Caco-2 (cell line): ENCODE measurements at regions not wholly inside any gene's neighbourhood (a gene's known extent, or its start where the extent isn't known, plus 50 kb on each side); places are given as distances from the start of the nearest gene placed in this dataset.
"Not testable (repeated sequence)": the region's sequence is repeated elsewhere in the genome, so short reads cannot be mapped to it uniquely, and the experiment has no call there.

Source experiments
- BruUV-seq: library from RNA; stranded (reverse); fragments of 400-500 nt; replicated peaks from 2 replicates; lab custom pipeline; 2021; lab: Mats Ljungman, UMichigan
- CTCF ChIA-PET: fragments of 300-600 bp; sonication (Branson Sonifier 250); formaldehyde crosslinking; loops from one replicate; lab custom pipeline; 2022; ENCODE audit warnings: antibody characterized with exemption; lab: Charles Lee
- POLR2A ChIA-PET: fragments of 300-600 bp; sonication (Branson Sonifier 250); formaldehyde crosslinking; loops from one replicate; lab custom pipeline; 2022; ENCODE audit warnings: antibody characterized with exemption; lab: Charles Lee
- DNase-seq, 2 experiments: peaks; one replicate each; pipeline versions ENCODE4 v3.0.0 to v3.0.0-alpha.2; 2020 to 2022
- H3K27me3 ChIP-seq: replicated peaks from 2 replicates; pipeline ENCODE4 v1.6.0; 2011; ENCODE audit warnings: low read length; ENCODE audit not compliant: control insufficient read depth, insufficient read depth
- H3K36me3 ChIP-seq: 2 replicates; pipeline ENCODE4 v1.5.1; 2011; ENCODE audit warnings: low read length; ENCODE audit not compliant: control insufficient read depth, insufficient read depth
- H3K4me1 ChIP-seq: fragments of 250-450 bp; sonication (Bioruptor Pico); 2 replicates; pipeline ENCODE4 v1.5.1; 2020; ENCODE audit warnings: mild to moderate bottlenecking
- H3K4me3 ChIP-seq: 2 replicates; pipeline ENCODE4 v1.5.1; 2011; ENCODE audit warnings: low read depth, mild to moderate bottlenecking, control low read depth, low read length
- H3K9me3 ChIP-seq: fragments of 250-450 bp; sonication (Bioruptor Pico); 2 replicates; pipeline ENCODE4 v1.5.1; 2020; ENCODE audit warnings: mild to moderate bottlenecking, moderate library complexity
- H3K27ac Mint-ChIP-seq: one replicate; pipeline ENCODE4 v1.8.0; 2022; ENCODE audit warnings: mixed read lengths; ENCODE audit not compliant: unreplicated experiment
- H3K27me3 Mint-ChIP-seq: one replicate; pipeline ENCODE4 v1.8.0; 2022; ENCODE audit warnings: mixed read lengths; ENCODE audit not compliant: insufficient read depth, unreplicated experiment
- H3K36me3 Mint-ChIP-seq: one replicate; pipeline ENCODE4 v1.8.0; 2022; ENCODE audit warnings: mild to moderate bottlenecking, mixed read lengths; ENCODE audit not compliant: insufficient read depth, unreplicated experiment
- H3K4me1 Mint-ChIP-seq: one replicate; pipeline ENCODE4 v1.8.0; 2022; ENCODE audit warnings: low read depth, mixed read lengths; ENCODE audit not compliant: unreplicated experiment
- H3K4me3 Mint-ChIP-seq: one replicate; pipeline ENCODE4 v1.8.0; 2022; ENCODE audit warnings: mild to moderate bottlenecking, moderate library complexity, mixed read lengths; ENCODE audit not compliant: unreplicated experiment
- H3K9me3 Mint-ChIP-seq: one replicate; pipeline ENCODE4 v1.8.0; 2022; ENCODE audit warnings: mixed read lengths; ENCODE audit not compliant: unreplicated experiment
- intact Hi-C: fragments of 100-400 bp; cut with micrococcal nuclease; formaldehyde crosslinking; loops from one replicate; pipeline ENCODE4 v1.10.0; 2022; ENCODE audit not compliant: unreplicated experiment
- TF ChIP-seq, protein P1 (sequence below), 2 experiments: fragments of 200-600 bp in 1 of 2; IDR thresholded peaks; 1 replicate in 1 of 2; 2 replicates in 1 of 2; pipeline versions ENCODE4 v1.5.1 to v1.8.0; 2011 to 2022; ENCODE audit warnings: antibody characterized with exemption in 1 of 2, control low read depth in 1 of 2, inconsistent platforms in 1 of 2, low read depth in 1 of 2, low read length in 1 of 2, mild to moderate bottlenecking in 1 of 2, moderate library complexity in 1 of 2; ENCODE audit not compliant: insufficient read depth in 1 of 2, severe bottlenecking in 1 of 2, unreplicated experiment in 1 of 2

DNA sequence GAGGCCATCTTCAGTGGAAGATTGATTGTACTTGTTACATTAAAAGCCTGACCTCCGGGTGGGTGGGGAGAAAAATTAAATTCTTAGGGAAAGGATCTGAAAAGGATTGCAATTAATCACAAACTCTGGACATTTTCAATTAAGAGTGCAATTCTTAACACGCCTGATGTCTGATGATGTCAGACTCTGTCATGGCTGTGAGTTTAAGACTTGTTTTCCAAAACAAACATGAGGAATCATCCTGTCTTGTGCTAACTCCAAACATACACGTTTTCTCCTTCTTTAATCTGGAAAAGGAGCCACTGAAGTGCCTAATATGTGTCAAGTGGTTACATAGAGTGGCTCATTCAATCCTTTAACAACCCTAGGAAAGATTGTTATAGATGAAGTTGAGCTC, 60.4 kb upstream of the SMIM23 start:
- CTCF ChIA-PET, result no interaction called here
- Mint-ChIP-seq H3K4me1 (no peaks in the 10 kb centered on the region), H3K27me3 (peaks cover 9% of the 10 kb centered on the region), H3K4me3 (no peak overlapping the region), H3K36me3 (no peaks in the 10 kb centered on the region), H3K9me3 (peaks cover 33% of the 10 kb centered on the region), H3K27ac (no peak overlapping the region)
- POLR2A ChIA-PET, result no interaction called here
- no peak for DNase-seq
- Histone ChIP-seq H3K4me1 (no peaks in the 10 kb centered on the region), H3K4me3 (no peak overlapping the region), H3K27me3 (peaks cover 2% of the 10 kb centered on the region; the same call in 1 of the 2 replicates), H3K9me3 (peaks cover 28% of the 10 kb centered on the region), H3K36me3 (no peaks in the 10 kb centered on the region)
- TF ChIP-seq, protein P1, sequence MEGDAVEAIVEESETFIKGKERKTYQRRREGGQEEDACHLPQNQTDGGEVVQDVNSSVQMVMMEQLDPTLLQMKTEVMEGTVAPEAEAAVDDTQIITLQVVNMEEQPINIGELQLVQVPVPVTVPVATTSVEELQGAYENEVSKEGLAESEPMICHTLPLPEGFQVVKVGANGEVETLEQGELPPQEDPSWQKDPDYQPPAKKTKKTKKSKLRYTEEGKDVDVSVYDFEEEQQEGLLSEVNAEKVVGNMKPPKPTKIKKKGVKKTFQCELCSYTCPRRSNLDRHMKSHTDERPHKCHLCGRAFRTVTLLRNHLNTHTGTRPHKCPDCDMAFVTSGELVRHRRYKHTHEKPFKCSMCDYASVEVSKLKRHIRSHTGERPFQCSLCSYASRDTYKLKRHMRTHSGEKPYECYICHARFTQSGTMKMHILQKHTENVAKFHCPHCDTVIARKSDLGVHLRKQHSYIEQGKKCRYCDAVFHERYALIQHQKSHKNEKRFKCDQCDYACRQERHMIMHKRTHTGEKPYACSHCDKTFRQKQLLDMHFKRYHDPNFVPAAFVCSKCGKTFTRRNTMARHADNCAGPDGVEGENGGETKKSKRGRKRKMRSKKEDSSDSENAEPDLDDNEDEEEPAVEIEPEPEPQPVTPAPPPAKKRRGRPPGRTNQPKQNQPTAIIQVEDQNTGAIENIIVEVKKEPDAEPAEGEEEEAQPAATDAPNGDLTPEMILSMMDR (IDR thresholded peaks at IDR 0.05; ENCODE audit: insufficient read depth in 1 of 2, low read depth in 1 of 2, low read length in 1 of 2, severe bottlenecking in 1 of 2, unreplicated experiment in 1 of 2), result no peak
- BruUV-seq, result no TSS peak
- intact Hi-C loops, result no loop called here

DNA sequence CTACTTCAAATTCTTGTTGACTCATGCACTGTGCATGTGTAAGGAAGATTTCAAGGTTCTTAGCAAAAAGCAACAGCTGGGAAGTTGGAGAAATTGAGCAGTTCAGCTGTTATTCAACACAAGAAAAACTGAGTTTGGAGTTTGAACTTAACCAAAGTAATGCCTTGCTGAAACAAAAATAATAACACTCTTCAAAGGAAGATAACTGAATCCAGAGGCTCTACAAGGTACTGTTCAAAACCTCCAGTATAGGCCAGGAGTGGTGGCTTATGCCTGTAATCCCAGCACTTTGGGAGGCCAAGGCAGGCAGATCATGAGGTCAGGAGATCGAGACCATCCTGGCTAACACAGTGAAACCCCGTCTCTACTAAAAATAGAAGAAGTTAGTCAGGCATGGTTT, 58.8 kb upstream of the SMIM23 start:
- peaks cover 33% of the 10 kb centered on the region for H3K9me3 Mint-ChIP-seq
- H3K4me3 Mint-ChIP-seq, H3K4me3 ChIP-seq, POLR2A ChIA-PET, DNase-seq, intact Hi-C loops, H3K36me3 ChIP-seq, H3K4me1 ChIP-seq, H3K4me1 Mint-ChIP-seq, H3K27ac Mint-ChIP-seq, H3K36me3 Mint-ChIP-seq, BruUV-seq, H3K27me3 Mint-ChIP-seq, H3K27me3 ChIP-seq, CTCF ChIA-PET: not testable (repeated sequence)
- H3K9me3 ChIP-seq, result peaks cover 28% of the 10 kb centered on the region

DNA sequence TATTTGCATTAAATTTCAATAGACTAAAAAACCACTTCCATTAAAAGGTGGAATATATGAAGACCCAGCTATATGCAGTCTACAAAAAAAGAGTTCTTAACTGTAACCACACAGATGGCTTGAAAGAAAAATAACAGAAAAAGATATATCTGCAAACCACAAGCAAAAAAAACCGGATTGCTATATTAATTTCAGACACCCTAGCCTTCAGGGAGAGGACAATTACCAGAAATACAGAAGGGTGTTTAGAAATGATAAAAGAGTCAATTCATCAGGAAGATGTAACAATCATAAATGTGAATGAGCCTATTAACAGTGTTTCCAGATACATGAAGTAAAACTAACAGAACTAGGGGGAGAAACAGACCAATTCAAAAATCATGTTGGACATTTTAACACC, 56.9 kb upstream of the SMIM23 start:
- no peak overlapping the region for H3K4me3 ChIP-seq
- CTCF ChIA-PET, result no interaction called here
- H3K4me3 Mint-ChIP-seq, result no peak overlapping the region
- TF ChIP-seq, protein P1 (IDR thresholded peaks at IDR 0.05; ENCODE audit: insufficient read depth in 1 of 2, low read depth in 1 of 2, low read length in 1 of 2, severe bottlenecking in 1 of 2, unreplicated experiment in 1 of 2), result no peak
- peaks cover 4% of the 10 kb centered on the region for H3K27me3 Mint-ChIP-seq
- H3K4me1 ChIP-seq, result no peaks in the 10 kb centered on the region
- BruUV-seq, result no TSS peak
- no peaks in the 10 kb centered on the region for H3K36me3 ChIP-seq
- H3K27ac Mint-ChIP-seq, result no peak overlapping the region
- POLR2A ChIA-PET, result no interaction called here
- H3K27me3 ChIP-seq, result no peaks in the 10 kb centered on the region
- intact Hi-C loops, result no loop called here
- peaks cover 28% of the 10 kb centered on the region for H3K9me3 ChIP-seq
- H3K4me1 Mint-ChIP-seq, result no peaks in the 10 kb centered on the region
- H3K36me3 Mint-ChIP-seq, result no peaks in the 10 kb centered on the region
- H3K9me3 Mint-ChIP-seq, result peaks cover 33% of the 10 kb centered on the region
- no peak for DNase-seq
